ENCODE measurements at regions not wholly inside any gene's neighbourhood (a gene's known extent, or its start where the extent isn't known, plus 50 kb on each side); places are given as distances from the start of the nearest gene placed in this dataset.

DNA sequence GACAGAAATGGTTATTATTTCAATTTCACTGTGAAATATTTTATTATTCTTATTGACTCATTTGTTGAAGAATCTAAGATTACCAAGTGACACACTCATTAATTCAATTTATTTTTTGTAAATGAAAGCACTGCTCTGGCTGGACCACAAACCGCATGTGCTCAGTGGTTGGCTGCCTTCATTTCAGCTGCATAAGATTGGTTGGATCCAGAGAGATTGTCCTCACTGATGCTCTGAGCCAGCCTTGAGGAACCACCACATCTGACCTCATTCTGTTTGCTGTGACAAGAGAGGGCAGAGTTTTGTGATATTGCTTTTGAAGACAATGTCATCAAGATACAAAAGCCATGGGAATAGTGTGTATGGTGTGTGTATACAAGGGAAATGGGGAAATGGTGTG lies 192.1 kb downstream of the CYRIA start:
- TF ChIP-seq, protein P1, sequence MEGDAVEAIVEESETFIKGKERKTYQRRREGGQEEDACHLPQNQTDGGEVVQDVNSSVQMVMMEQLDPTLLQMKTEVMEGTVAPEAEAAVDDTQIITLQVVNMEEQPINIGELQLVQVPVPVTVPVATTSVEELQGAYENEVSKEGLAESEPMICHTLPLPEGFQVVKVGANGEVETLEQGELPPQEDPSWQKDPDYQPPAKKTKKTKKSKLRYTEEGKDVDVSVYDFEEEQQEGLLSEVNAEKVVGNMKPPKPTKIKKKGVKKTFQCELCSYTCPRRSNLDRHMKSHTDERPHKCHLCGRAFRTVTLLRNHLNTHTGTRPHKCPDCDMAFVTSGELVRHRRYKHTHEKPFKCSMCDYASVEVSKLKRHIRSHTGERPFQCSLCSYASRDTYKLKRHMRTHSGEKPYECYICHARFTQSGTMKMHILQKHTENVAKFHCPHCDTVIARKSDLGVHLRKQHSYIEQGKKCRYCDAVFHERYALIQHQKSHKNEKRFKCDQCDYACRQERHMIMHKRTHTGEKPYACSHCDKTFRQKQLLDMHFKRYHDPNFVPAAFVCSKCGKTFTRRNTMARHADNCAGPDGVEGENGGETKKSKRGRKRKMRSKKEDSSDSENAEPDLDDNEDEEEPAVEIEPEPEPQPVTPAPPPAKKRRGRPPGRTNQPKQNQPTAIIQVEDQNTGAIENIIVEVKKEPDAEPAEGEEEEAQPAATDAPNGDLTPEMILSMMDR (IDR thresholded peaks at IDR 0.05; ENCODE audit: insufficient read depth, low read length, poor library complexity, severe bottlenecking), result no peak
- no peak for TF ChIP-seq EZH2phosphoT487 (conservative IDR thresholded peaks at IDR 0.05; ENCODE audit: low read length)
